Mucosa of descending colon (tissue), 3 donors: ENCODE measurements at regions not wholly inside any gene's neighbourhood (a gene's known extent, or its start where the extent isn't known, plus 50 kb on each side); places are given as distances from the start of the nearest gene placed in this dataset.

Experiments
- ATAC-seq: fragments of 200-7000 bp; cut with Tn5 transposase; one replicate; pipeline ENCODE4 v1.9.1; 2020; ENCODE audit warnings: mild to moderate bottlenecking, moderate library complexity
- DNase-seq, 3 donors: peaks; one replicate each; pipeline ENCODE4 v3.0.0-alpha.2; 2020
- H3K36me3 ChIP-seq: fragments of 200-600 bp; one replicate; pipeline ENCODE4 v1.8.0; 2021; ENCODE audit warnings: low read depth, mild to moderate bottlenecking
- H3K4me1 ChIP-seq: fragments of 200-600 bp; one replicate; pipeline ENCODE4 v1.8.0; 2021; ENCODE audit warnings: low read depth, mild to moderate bottlenecking
- H3K4me3 ChIP-seq: fragments of 200-600 bp; one replicate; pipeline ENCODE4 v1.8.0; 2021; ENCODE audit warnings: mild to moderate bottlenecking
- H3K9me3 ChIP-seq: fragments of 200-600 bp; one replicate; pipeline ENCODE4 v1.8.0; 2021; ENCODE audit warnings: mild to moderate bottlenecking
- CTCF ChIP-seq: fragments of 200-600 bp; IDR thresholded peaks from one replicate; pipeline ENCODE4 v1.8.0; 2022; ENCODE audit warnings: antibody characterized with exemption, mild to moderate bottlenecking
- intact Hi-C, 2 donors: fragments of 100-400 bp; cut with DNase I in 1 of 2; cut with micrococcal nuclease in 1 of 2; formaldehyde crosslinking; loops; one replicate each; pipeline versions ENCODE4 v1.11.0 to v1.11.1; 2022; cut with DNase I, micrococcal nuclease
- donor health status: DM: no; HTN: no; CAD: no; lungs with moderate emphysema.
- donor health status: DM: no; HTN: no; CAD: no.
- donor health status: DM: no; HTN: yes; CAD: no.

DNA sequence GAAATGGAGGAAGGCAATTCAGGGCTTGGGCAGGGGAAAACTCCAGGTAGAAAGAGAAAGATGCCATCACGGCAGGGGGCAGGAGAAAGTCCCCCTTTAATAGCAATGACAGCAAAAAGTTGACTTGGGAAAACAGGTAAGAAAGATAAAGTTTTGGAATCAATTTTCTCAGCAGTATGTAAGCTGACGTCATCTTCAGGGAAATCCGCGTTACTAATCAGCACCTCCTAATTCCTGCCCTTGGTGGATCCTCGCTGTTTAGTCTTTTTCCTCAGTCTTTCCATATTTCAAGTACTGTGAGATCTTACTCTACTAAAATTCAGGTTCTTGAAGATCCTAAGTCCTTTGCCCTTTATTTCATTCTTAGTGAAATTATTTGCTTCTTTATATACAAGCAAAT lies 233.0 kb downstream of the MREG start:
- no peak for ATAC-seq
- Histone ChIP-seq H3K4me1 (no peaks in the 10 kb centered on the region), H3K9me3 (no peaks in the 10 kb centered on the region), H3K36me3 (no peaks in the 10 kb centered on the region), H3K4me3 (no peak overlapping the region)
- no peak for TF ChIP-seq CTCF
- DNase-seq: no peak
- intact Hi-C loops: no loop called here

GRCh38 chr2:215779912-215780311 lies 233.4 kb downstream of the MREG start:
- no peak for TF ChIP-seq CTCF
- Histone ChIP-seq H3K4me3 (no peak overlapping the region), H3K9me3 (no peaks in the 10 kb centered on the region), H3K4me1 (no peaks in the 10 kb centered on the region), H3K36me3 (no peaks in the 10 kb centered on the region)
- no peak for ATAC-seq
- intact Hi-C loops: no loop called here
- DNase-seq: no peak

DNA sequence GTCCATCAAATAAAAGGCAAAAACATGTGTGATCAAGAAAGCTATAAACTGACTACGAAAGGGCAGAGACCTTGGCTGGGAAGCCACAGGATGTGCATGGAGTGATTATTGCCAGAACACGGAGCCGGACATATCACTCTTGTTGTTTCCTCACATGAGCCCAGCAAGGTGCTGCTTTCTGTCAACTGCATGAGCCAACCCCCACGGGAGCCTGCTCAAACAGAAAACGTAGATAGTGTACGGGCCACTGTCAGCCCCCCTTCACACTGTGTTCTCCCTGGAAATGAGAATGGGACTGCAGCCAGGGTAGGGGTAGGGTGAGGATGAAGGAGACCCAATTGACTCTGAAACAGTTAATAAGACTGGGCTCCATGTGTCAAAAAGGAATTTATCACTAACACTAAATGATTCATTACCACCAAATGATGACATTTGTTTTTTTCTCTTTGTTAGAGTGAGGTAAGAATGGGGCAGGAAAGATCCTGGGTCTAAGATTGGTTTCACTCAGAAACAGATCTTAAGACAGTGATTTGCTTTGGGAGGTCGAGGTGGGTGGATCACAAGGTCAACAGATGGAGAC lies 235.8 kb downstream of the MREG start:
- Histone ChIP-seq H3K9me3 (no peaks in the 10 kb centered on the region), H3K36me3 (no peaks in the 10 kb centered on the region), H3K4me3 (no peak overlapping the region), H3K4me1 (peaks cover 5% of the 10 kb centered on the region)
- intact Hi-C loops: no loop called here
- ATAC-seq (no peak), DNase-seq (no peak)
- TF ChIP-seq CTCF: no peak

DNA sequence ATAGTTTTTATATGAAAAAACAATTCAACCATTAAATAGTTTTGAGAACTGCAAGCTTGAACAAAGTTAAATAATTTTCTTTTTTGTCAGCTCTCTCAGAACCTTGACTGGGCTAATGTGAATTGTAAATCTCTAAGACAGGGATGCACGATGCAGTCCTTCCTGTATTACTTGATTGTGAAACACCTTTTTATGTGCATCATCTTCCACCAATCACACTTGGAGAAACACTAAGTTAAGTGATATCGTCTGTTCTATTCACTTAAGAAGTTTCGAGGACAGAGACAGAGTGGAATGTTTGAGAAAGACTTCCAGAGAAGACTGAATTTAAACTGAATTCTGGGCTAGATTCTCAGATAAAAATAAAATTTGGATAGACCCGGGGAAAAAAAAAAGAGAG lies 238.2 kb downstream of the MREG start:
- Histone ChIP-seq H3K36me3 (no peaks in the 10 kb centered on the region), H3K4me1 (peaks cover 5% of the 10 kb centered on the region), H3K9me3 (no peaks in the 10 kb centered on the region), H3K4me3 (no peak overlapping the region)
- TF ChIP-seq CTCF: no peak
- intact Hi-C loops: no loop called here
- DNase-seq (no peak), ATAC-seq (no peak)

DNA sequence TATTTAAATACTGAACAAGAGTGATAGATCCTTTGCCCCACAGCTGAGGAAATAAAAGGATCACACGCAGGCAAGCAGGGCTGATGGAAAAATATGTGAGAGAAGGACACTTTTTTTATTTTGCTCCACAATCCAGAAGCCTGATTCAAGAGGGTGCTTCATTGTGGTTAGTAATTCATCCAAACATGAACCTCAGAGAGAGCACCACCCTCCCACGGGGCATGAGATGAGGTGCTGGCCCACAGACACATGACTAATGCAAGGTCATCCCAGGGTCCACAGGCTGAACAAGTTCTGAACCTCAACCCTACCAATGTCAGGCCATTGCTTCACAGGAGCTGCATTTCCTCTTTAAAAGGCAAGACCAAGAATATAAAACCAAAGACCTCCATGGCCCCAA lies 239.6 kb downstream of the MREG start:
- intact Hi-C loops: no loop called here
- TF ChIP-seq CTCF: no peak
- H3K9me3 ChIP-seq: no peaks in the 10 kb centered on the region
- ATAC-seq (no peak), DNase-seq (no peak)
- H3K36me3 ChIP-seq: no peaks in the 10 kb centered on the region
- peaks cover 5% of the 10 kb centered on the region for H3K4me1 ChIP-seq
- no peak overlapping the region for H3K4me3 ChIP-seq
